ENCODE measurements at regions not wholly inside any gene's neighbourhood (a gene's known extent, or its start where the extent isn't known, plus 50 kb on each side); places are given as distances from the start of the nearest gene placed in this dataset.

DNA sequence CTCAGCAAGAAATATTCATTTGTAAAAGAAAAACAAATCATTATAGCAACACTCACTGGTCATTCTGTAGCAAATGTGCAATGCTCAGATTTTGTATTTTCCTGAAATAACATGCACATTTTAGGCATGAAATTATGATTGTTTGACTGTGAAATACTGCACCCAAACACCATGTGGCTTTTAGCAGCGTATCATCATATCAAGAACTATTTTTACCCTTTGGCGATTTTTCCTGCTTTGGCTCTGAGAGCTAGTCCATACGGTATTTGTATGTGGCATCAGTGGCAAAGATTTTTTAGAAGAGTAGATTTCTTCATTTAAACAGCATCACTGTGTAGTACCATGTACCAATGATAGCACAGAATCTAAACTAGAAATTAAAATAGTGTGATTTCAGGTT lies 493.1 kb downstream of the NR4A2 start:
- TF ChIP-seq, protein P1, sequence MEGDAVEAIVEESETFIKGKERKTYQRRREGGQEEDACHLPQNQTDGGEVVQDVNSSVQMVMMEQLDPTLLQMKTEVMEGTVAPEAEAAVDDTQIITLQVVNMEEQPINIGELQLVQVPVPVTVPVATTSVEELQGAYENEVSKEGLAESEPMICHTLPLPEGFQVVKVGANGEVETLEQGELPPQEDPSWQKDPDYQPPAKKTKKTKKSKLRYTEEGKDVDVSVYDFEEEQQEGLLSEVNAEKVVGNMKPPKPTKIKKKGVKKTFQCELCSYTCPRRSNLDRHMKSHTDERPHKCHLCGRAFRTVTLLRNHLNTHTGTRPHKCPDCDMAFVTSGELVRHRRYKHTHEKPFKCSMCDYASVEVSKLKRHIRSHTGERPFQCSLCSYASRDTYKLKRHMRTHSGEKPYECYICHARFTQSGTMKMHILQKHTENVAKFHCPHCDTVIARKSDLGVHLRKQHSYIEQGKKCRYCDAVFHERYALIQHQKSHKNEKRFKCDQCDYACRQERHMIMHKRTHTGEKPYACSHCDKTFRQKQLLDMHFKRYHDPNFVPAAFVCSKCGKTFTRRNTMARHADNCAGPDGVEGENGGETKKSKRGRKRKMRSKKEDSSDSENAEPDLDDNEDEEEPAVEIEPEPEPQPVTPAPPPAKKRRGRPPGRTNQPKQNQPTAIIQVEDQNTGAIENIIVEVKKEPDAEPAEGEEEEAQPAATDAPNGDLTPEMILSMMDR (IDR thresholded peaks at IDR 0.05), result no peak
- TF ChIP-seq POLR2A (IDR thresholded peaks at IDR 0.05), result no peak
